ENCODE measurements at regions not wholly inside any gene's neighbourhood (a gene's known extent, or its start where the extent isn't known, plus 50 kb on each side); places are given as distances from the start of the nearest gene placed in this dataset.

- TF ChIP-seq CTCF (optimal IDR thresholded peaks at IDR 0.05 in 1 of 3, IDR thresholded peaks at IDR 0.05 in 1 of 3, conservative IDR thresholded peaks at IDR 0.05 in 1 of 3; ENCODE audit: extremely low read depth in 1 of 3, insufficient read depth in 2 of 3, low read length in 3 of 3): no peak
- TF ChIP-seq EZH2 (IDR thresholded peaks at IDR 0.05; ENCODE audit: low read length): no peak
Measured at GRCh38 chr14:61616524-61617185, 78.7 kb upstream of the HIF1A start.
